ENCODE measurements at regions not wholly inside any gene's neighbourhood (a gene's known extent, or its start where the extent isn't known, plus 50 kb on each side); places are given as distances from the start of the nearest gene placed in this dataset.

DNA sequence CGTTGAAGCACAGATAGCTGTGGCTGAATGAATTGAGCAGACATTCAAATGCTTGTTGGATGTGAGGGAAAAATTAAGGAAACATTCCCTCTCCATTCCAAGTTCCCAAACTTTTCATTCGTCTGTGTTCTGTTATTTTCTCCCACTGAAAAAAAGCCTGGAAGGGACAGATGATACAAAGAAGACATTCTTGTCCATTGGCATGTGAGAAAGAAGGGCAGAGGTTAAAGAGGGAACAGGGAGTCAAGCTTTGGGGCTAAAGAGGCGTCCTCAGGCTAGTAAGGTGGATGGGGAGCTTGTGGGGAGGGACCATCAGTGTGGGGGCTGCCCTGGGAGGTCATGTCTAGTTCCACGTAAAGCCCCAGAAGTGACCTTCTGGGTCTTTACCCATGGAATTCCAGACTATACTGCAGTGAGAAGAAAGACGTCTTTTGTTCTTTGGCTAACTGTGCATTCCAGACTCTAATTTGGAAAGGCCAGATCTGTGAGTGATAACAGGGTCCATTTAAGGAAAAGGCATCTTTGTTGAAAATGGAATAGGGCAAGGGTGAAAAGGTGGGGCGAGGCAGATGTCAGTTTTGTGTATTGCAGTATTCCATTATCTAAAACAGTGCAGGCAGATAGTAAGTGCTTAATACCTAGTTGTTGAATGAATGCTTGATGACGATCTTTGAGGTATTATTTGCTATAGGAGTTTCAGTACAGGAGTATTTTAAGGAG lies 117.5 kb downstream of the SOX4 start:
- no peak overlapping the region for H4K5ac ChIP-seq (ENCODE audit: low read length)
- H3K79me2 ChIP-seq (ENCODE audit: control insufficient read depth, insufficient read depth, low read length), result peaks cover 70% of the 10 kb centered on the region
- H3K56ac ChIP-seq (ENCODE audit: low read length), result peak overlapping the region; percentile 51
- DNase-seq, result peak; percentile 48
- no peaks in the 10 kb centered on the region for H3K36me3 ChIP-seq (ENCODE audit: control insufficient read depth, insufficient read depth, low read length)
- H3K23ac ChIP-seq (ENCODE audit: low read length), result no peak overlapping the region
- H3K27ac ChIP-seq (ENCODE audit: low read depth, low read length), result no peak overlapping the region
- no peak overlapping the region for H2BK5ac ChIP-seq (ENCODE audit: low read length)
- H4K8ac ChIP-seq (ENCODE audit: low read depth, low read length), result no peak overlapping the region
- no peak overlapping the region for H3K9ac ChIP-seq (ENCODE audit: low read length)
- H2AK5ac ChIP-seq (ENCODE audit: low read length), result no peak overlapping the region
- WGBS (ENCODE audit: extremely low coverage, insufficient coverage, low lambda C conversion rate), result no CpG with 5 or more reads among the region's 7 CpGs
- H3K4ac ChIP-seq (ENCODE audit: low read depth, low read length), result no peak overlapping the region
- peaks cover 16% of the 10 kb centered on the region for H3K4me1 ChIP-seq (ENCODE audit: control insufficient read depth, low read depth, low read length)
- no peak overlapping the region for H3K4me3 ChIP-seq (ENCODE audit: low read length)
- no peak overlapping the region for H2BK15ac ChIP-seq (replicated peaks; ENCODE audit: low read depth)
- H3K18ac ChIP-seq (ENCODE audit: low read length), result no peak overlapping the region
- no peaks in the 10 kb centered on the region for H3K27me3 ChIP-seq (ENCODE audit: insufficient read depth, low read length, poor library complexity)
- no peak overlapping the region for H2BK120ac ChIP-seq (ENCODE audit: low read depth, low read length)
- no peak overlapping the region for H3K4me2 ChIP-seq (ENCODE audit: low read length)
- peaks cover 5% of the 10 kb centered on the region for H3K79me1 ChIP-seq (ENCODE audit: low read length)

DNA sequence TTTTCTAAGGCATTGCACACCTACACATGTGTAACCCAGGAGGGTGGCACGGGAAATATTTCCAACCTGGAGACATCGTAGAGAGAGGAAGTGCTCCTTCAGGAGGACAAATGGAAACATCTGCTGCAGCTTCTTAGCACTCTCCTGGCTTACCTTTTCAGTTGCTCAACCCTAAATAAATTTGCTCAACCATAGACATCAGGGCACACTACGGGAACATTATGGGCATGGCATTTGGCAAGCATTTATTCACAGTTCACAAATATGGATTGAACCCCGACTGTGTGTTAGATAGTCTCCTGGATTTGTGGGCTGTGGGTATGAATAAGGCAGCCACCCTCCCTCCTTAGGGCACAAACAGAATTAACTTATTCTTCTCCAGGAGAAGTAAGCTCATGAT lies 118.7 kb downstream of the SOX4 start:
- Histone ChIP-seq H2AK5ac (ENCODE audit: low read length) (no peak overlapping the region), H3K23ac (ENCODE audit: low read length) (no peak overlapping the region), H3K9ac (ENCODE audit: low read length) (no peak overlapping the region), H2BK15ac (replicated peaks; ENCODE audit: low read depth) (no peak overlapping the region), H3K4me3 (ENCODE audit: low read length) (no peak overlapping the region), H3K4me1 (ENCODE audit: control insufficient read depth, low read depth, low read length) (peaks cover 16% of the 10 kb centered on the region), H3K79me2 (ENCODE audit: control insufficient read depth, insufficient read depth, low read length) (peaks cover 75% of the 10 kb centered on the region), H3K4me2 (ENCODE audit: low read length) (no peak overlapping the region), H3K79me1 (ENCODE audit: low read length) (peaks cover 8% of the 10 kb centered on the region), H3K27me3 (ENCODE audit: insufficient read depth, low read length, poor library complexity) (no peaks in the 10 kb centered on the region), H3K4ac (ENCODE audit: low read depth, low read length) (no peak overlapping the region), H2BK120ac (ENCODE audit: low read depth, low read length) (no peak overlapping the region), H3K56ac (ENCODE audit: low read length) (peak overlapping the region; percentile 44), H3K18ac (ENCODE audit: low read length) (peak overlapping the region; percentile 84), H3K27ac (ENCODE audit: low read depth, low read length) (no peak overlapping the region), H4K8ac (ENCODE audit: low read depth, low read length) (no peak overlapping the region), H2BK5ac (ENCODE audit: low read length) (peak overlapping the region; percentile 34), H3K36me3 (ENCODE audit: control insufficient read depth, insufficient read depth, low read length) (no peaks in the 10 kb centered on the region), H4K5ac (ENCODE audit: low read length) (no peak overlapping the region)
- DNase-seq, result no peak
- WGBS (ENCODE audit: extremely low coverage, insufficient coverage, low lambda C conversion rate), result no CpG with 5 or more reads among the region's 4 CpGs

DNA sequence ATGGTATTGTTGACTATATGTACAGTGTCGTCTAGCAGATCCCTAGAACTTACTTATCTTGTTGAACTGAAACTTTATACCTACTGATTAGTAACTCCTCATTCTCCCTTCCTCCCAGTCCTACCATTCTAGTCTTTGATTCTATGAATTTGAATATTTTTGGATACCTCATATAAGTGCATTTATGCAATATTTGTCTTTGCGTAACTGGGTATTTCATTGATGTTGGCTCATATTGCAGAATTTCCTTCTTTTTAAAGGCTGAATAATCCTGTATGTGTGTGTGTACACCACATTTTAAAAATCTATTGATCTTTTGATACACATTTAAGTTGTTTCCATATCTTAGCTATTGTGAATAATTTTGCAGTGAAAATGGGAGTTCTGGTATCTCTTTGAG lies 119.9 kb downstream of the SOX4 start:
- WGBS (ENCODE audit: extremely low coverage, insufficient coverage, low lambda C conversion rate), result no CpG with 5 or more reads among the region's 2 CpGs
- Histone ChIP-seq H3K36me3 (ENCODE audit: control insufficient read depth, insufficient read depth, low read length) (no peaks in the 10 kb centered on the region), H2AK5ac (ENCODE audit: low read length) (no peak overlapping the region), H3K4me2 (ENCODE audit: low read length) (no peak overlapping the region), H2BK15ac (replicated peaks; ENCODE audit: low read depth) (no peak overlapping the region), H3K27ac (ENCODE audit: low read depth, low read length) (no peak overlapping the region), H3K27me3 (ENCODE audit: insufficient read depth, low read length, poor library complexity) (no peaks in the 10 kb centered on the region), H3K9ac (ENCODE audit: low read length) (no peak overlapping the region), H3K56ac (ENCODE audit: low read length) (no peak overlapping the region), H3K79me1 (ENCODE audit: low read length) (peaks cover 8% of the 10 kb centered on the region), H2BK120ac (ENCODE audit: low read depth, low read length) (no peak overlapping the region), H3K4me3 (ENCODE audit: low read length) (no peak overlapping the region), H4K8ac (ENCODE audit: low read depth, low read length) (no peak overlapping the region), H3K23ac (ENCODE audit: low read length) (no peak overlapping the region), H3K79me2 (ENCODE audit: control insufficient read depth, insufficient read depth, low read length) (peaks cover 69% of the 10 kb centered on the region), H3K18ac (ENCODE audit: low read length) (no peak overlapping the region), H2BK5ac (ENCODE audit: low read length) (no peak overlapping the region), H3K4me1 (ENCODE audit: control insufficient read depth, low read depth, low read length) (peaks cover 16% of the 10 kb centered on the region), H4K5ac (ENCODE audit: low read length) (no peak overlapping the region), H3K4ac (ENCODE audit: low read depth, low read length) (no peak overlapping the region)
- DNase-seq, result no peak

DNA sequence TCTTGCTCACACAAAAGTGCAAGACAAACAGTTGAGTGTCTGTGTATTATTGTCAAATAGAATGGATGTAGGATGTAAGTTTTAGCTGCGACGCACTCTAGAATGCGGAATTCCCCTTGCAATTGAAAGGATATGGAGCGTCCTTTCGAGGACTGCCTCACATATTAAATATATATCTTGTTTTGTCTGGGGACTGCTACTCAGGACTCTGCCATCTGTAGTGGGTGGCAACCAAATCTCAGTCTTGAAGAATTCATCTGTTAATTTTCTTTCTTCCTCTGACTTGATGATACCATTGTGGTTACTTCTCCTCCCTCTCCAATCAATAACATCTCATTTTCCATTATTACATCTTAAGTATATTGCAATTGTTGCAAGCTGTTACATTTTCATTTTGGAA lies 121.6 kb downstream of the SOX4 start:
- H3K79me2 ChIP-seq (ENCODE audit: control insufficient read depth, insufficient read depth, low read length), result peaks cover 74% of the 10 kb centered on the region
- no peak overlapping the region for H3K4ac ChIP-seq (ENCODE audit: low read depth, low read length)
- no peak overlapping the region for H3K4me3 ChIP-seq (ENCODE audit: low read length)
- no peak overlapping the region for H4K8ac ChIP-seq (ENCODE audit: low read depth, low read length)
- no peak overlapping the region for H2BK120ac ChIP-seq (ENCODE audit: low read depth, low read length)
- no peak for DNase-seq
- H3K27ac ChIP-seq (ENCODE audit: low read depth, low read length), result no peak overlapping the region
- H3K4me2 ChIP-seq (ENCODE audit: low read length), result no peak overlapping the region
- peaks cover 14% of the 10 kb centered on the region for H3K4me1 ChIP-seq (ENCODE audit: control insufficient read depth, low read depth, low read length)
- H3K79me1 ChIP-seq (ENCODE audit: low read length), result peaks cover 12% of the 10 kb centered on the region
- H2BK5ac ChIP-seq (ENCODE audit: low read length), result no peak overlapping the region
- H4K5ac ChIP-seq (ENCODE audit: low read length), result no peak overlapping the region
- no peak overlapping the region for H2AK5ac ChIP-seq (ENCODE audit: low read length)
- no peak overlapping the region for H2BK15ac ChIP-seq (replicated peaks; ENCODE audit: low read depth)
- H3K36me3 ChIP-seq (ENCODE audit: control insufficient read depth, insufficient read depth, low read length), result no peaks in the 10 kb centered on the region
- no peak overlapping the region for H3K23ac ChIP-seq (ENCODE audit: low read length)
- H3K9ac ChIP-seq (ENCODE audit: low read length), result no peak overlapping the region
- peak overlapping the region; percentile 72 for H3K18ac ChIP-seq (ENCODE audit: low read length)
- H3K27me3 ChIP-seq (ENCODE audit: insufficient read depth, low read length, poor library complexity), result no peaks in the 10 kb centered on the region
- WGBS (ENCODE audit: extremely low coverage, insufficient coverage, low lambda C conversion rate), result no CpG with 5 or more reads among the region's 5 CpGs
- H3K56ac ChIP-seq (ENCODE audit: low read length), result no peak overlapping the region

DNA sequence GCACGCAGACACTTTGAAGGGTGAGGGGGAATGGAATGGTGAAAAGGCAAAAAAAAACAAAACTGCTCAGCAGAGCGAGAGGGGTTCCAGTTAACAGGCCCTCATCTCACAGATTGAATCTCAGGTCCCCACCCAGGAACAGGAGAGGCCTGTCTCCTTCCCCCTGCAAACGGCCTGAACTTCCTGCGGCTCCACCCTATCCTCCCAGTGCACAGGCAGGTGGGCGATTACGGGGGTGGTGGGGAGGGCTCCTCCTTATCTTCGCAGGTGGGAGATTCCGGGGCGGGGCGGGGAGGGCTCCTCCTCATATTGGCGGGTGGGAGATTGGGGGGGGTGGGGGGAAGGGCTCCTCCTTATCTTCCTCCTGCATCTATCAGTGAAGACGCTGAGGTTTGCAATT lies 129.0 kb downstream of the SOX4 start:
- peak overlapping the region; percentile 51 for H2BK120ac ChIP-seq (ENCODE audit: low read depth, low read length)
- H2AK5ac ChIP-seq (ENCODE audit: low read length), result no peak overlapping the region
- no CpG with 5 or more reads among the region's 12 CpGs for WGBS (ENCODE audit: extremely low coverage, insufficient coverage, low lambda C conversion rate)
- no peak overlapping the region for H3K4me3 ChIP-seq (ENCODE audit: low read length)
- peak overlapping the region; percentile 10 for H3K9ac ChIP-seq (ENCODE audit: low read length)
- no peak overlapping the region for H3K23ac ChIP-seq (ENCODE audit: low read length)
- H4K5ac ChIP-seq (ENCODE audit: low read length), result no peak overlapping the region
- H3K4ac ChIP-seq (ENCODE audit: low read depth, low read length), result no peak overlapping the region
- no peak overlapping the region for H2BK5ac ChIP-seq (ENCODE audit: low read length)
- no peaks in the 10 kb centered on the region for H3K36me3 ChIP-seq (ENCODE audit: control insufficient read depth, insufficient read depth, low read length)
- no peaks in the 10 kb centered on the region for H3K27me3 ChIP-seq (ENCODE audit: insufficient read depth, low read length, poor library complexity)
- peaks cover 6% of the 10 kb centered on the region for H3K4me1 ChIP-seq (ENCODE audit: control insufficient read depth, low read depth, low read length)
- peak; percentile 79 for DNase-seq
- peak overlapping the region; percentile 8 for H3K27ac ChIP-seq (ENCODE audit: low read depth, low read length)
- no peak overlapping the region for H3K4me2 ChIP-seq (ENCODE audit: low read length)
- H3K79me1 ChIP-seq (ENCODE audit: low read length), result peaks cover 11% of the 10 kb centered on the region
- no peak overlapping the region for H2BK15ac ChIP-seq (replicated peaks; ENCODE audit: low read depth)
- H3K18ac ChIP-seq (ENCODE audit: low read length), result peak overlapping the region; percentile 89
- H4K8ac ChIP-seq (ENCODE audit: low read depth, low read length), result peak overlapping the region; percentile 94
- H3K56ac ChIP-seq (ENCODE audit: low read length), result no peak overlapping the region
- peaks cover 66% of the 10 kb centered on the region for H3K79me2 ChIP-seq (ENCODE audit: control insufficient read depth, insufficient read depth, low read length)

DNA sequence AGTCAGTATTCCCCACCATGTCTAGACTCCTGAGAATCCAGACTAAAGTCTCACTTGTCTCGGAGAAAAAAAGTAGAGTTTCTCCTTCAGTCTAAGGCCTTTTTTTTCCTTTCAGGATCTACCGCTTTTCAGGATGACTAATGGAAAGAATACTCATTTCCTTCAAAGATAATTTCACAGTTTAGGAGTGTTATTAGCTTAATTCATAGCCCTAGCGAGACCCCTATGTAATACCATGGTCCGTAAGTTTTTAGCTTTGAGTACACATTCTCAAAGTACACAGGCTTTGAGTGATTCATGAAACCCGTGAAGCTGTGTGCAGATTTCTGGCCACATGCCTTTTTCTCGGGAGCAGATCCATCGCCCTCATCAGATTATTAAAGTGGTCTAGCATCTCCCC lies 133.1 kb downstream of the SOX4 start:
- Histone ChIP-seq H3K18ac (ENCODE audit: low read length) (no peak overlapping the region), H3K79me1 (ENCODE audit: low read length) (peaks cover 10% of the 10 kb centered on the region), H3K4me3 (ENCODE audit: low read length) (no peak overlapping the region), H3K36me3 (ENCODE audit: control insufficient read depth, insufficient read depth, low read length) (no peaks in the 10 kb centered on the region), H3K4me1 (ENCODE audit: control insufficient read depth, low read depth, low read length) (peaks cover 4% of the 10 kb centered on the region), H3K27ac (ENCODE audit: low read depth, low read length) (no peak overlapping the region), H3K4ac (ENCODE audit: low read depth, low read length) (no peak overlapping the region), H3K27me3 (ENCODE audit: insufficient read depth, low read length, poor library complexity) (no peaks in the 10 kb centered on the region), H4K8ac (ENCODE audit: low read depth, low read length) (no peak overlapping the region), H3K23ac (ENCODE audit: low read length) (no peak overlapping the region), H3K56ac (ENCODE audit: low read length) (no peak overlapping the region), H2AK5ac (ENCODE audit: low read length) (no peak overlapping the region), H2BK5ac (ENCODE audit: low read length) (no peak overlapping the region), H4K5ac (ENCODE audit: low read length) (no peak overlapping the region), H3K4me2 (ENCODE audit: low read length) (no peak overlapping the region), H2BK15ac (replicated peaks; ENCODE audit: low read depth) (no peak overlapping the region), H2BK120ac (ENCODE audit: low read depth, low read length) (no peak overlapping the region), H3K79me2 (ENCODE audit: control insufficient read depth, insufficient read depth, low read length) (peaks cover 66% of the 10 kb centered on the region), H3K9ac (ENCODE audit: low read length) (no peak overlapping the region)
- DNase-seq, result no peak
- no CpG with 5 or more reads among the region's 7 CpGs for WGBS (ENCODE audit: extremely low coverage, insufficient coverage, low lambda C conversion rate)

Measured in mesendoderm (in vitro differentiated cells).